ENCODE measurements at regions not wholly inside any gene's neighbourhood (a gene's known extent, or its start where the extent isn't known, plus 50 kb on each side); places are given as distances from the start of the nearest gene placed in this dataset.

DNA sequence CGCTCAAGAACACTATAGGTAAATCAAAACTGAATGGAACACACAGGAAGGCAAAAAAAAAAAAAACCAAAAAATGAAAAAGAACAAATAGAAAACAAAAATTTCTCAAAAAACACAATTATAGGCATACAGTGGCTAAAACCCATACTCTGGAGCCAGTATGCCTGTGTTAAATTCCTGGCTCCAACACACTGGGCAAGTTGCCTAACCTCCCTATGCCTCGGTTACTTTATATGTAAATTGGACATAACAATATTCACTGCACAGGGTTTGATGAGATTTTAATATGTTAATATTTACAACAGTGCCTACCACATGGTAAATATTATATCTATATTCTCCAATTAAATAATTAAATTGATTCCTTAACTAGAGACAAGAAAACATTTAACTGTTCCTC is 217.1 kb downstream of the HTR7 start:
- DNase-seq = no peak

DNA sequence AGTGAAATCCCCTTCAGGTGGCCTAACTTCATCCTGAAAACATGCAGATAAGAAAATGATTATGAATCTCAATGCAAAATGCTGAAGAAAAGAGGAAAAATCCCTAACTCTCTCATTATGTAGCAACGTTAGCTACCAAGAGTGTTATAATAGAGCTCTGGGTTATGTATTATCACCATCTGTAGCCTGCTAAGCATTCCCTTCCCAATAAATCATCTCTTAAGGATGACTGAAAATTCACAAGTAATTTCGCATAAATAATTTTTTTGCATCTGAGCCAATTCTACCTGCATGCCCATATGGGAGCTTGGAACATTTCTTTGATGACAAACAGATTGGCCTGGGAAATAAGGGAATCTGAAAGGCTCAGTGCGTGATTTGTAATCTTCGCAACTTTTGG is 216.1 kb downstream of the HTR7 start:
- no peak for DNase-seq

DNA sequence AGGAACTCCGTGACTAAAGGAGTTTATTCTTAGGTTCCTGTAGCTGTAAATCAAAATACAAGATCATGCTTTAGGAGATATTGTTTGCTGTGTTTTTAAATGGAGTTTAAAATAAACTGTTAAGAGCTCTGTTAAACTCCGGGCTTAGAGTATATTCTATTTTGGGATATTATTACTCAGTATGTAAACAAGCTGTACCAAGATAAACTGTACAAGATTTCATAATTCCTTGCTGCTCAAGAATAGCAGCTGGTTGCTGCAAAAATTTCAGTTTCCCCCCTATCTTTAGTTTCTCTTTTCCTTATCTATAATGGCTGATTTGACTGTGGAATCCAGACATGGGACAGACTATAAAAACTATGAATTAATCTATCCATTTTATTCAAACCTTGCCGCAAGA is 215.7 kb downstream of the HTR7 start:
- DNase-seq = no peak

DNA sequence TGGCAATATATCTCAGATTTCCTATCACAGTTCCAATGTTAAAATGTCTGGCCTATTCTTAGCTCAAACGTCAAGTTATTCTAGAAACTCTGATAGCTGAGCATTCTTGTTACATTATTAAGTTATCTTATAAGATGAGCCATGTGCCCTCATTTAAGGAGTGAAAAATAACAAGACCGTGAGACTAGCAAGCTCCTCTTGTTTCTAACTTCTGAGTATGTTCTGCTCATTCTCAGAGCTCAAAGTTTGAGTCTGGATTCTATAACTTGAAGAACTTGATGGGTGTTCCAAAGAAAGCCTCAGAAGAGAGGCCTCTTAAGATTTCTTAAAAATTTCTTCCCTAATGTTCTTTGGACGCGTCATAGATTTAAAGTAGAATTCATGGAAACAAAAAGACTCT is 215.2 kb downstream of the HTR7 start:
- no peak for DNase-seq

DNA sequence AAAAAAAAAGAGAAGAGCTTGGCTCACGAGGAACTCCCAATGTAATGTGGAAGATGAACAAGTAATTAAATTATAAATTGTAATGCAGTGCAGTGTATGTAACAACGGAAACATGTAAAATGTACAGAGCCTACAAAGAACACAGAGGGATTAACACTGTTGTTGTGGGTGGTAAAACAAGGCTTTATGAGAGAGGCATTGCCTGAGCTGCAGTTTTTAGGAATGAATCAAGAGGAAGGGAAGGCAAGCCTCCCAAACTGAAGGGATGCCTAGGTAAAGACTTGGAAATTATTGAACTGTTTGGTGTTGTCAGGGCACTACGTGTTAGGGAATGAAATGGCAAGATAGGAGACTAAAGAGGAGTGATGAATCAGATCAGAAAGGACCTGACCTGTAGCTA is 213.7 kb downstream of the HTR7 start:
- no peak for DNase-seq

DNA sequence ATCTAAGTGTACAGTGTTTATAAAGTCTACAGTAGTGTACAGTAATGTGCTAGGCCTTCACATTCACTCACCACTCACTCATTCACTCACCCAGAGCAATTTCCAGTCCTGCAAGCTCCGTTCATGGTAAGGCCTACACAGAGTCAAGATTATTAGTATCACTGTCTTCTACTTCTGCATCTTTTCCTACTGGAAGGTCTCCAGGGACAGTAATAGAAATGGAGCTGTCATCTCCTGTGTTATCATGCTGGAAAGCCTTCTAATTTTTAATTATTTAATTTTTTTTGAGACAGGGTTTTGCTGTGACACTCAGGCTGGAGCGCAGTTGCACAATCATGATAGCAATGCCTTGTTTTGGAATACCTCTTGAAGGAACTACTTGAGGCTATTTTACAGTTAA is 207.0 kb downstream of the HTR7 start:
- DNase-seq = no peak

DNA sequence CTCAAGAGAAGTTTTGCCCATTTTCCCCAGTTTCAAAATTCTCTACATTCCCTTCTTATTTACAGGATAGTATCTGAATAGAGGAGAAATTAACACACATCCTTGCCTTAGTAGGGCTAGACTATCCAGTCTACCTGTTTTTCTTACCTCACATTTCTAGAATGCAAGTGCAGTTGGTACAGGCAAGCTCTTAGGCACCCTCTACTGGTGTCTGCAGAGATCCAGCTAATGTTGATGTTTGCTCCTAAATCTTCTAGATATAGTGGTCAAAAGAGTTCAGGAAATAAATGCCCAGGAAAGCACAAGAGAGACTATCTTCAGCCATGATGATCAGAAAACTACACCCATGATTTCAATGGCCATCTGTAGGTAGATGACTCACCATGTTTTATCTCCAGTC is 205.3 kb downstream of the HTR7 start:
- DNase-seq = no peak

- no peak for DNase-seq
These were observed 199.0 kb downstream of the HTR7 start for GRCh38 chr10:90658791-90659190.

GRCh38 chr10:90665905-90666662 is 191.8 kb downstream of the HTR7 start:
- DNase-seq = peak; percentile 31

DNA sequence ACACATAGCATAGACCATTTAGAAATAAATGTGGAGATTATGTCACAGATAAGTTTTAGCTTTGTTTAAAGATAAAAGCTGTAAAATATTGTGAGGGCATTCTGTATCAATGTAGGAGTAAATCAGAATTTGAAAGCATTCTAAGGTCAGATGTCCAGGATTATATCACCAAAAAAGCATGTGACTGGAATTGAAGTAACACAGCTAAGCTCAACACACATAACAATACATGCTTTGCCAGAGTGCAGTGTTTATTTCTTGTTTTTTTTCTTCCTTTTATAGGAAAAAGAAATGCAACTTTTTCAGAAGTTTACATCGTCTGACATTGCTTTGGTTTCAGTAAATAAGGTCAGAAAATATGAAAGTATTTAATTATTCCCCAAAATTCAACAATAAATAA is 183.4 kb downstream of the HTR7 start:
- DNase-seq = no peak

- DNase-seq = no peak
These were observed 182.9 kb downstream of the HTR7 start for GRCh38 chr10:90674928-90675327.

DNA sequence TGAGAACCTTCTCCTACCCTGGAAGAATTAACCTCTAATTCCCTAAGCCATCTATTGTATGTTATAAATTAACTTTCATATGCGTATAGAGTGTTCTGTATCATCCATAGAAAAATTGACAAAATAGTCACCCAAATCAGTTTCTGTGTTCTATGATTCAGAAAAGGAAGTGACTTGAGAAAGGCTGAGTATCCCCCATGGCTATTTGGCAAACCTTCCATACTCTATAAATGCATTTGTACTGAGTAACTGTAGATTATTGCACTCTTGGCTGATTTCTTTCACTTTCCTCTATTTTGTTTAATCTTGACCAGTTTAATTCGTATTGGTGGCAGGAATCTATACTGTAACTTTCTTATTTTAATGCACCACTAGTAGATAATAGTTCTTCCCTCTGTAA is 182.2 kb downstream of the HTR7 start:
- DNase-seq = no peak
